Upper lobe of right lung (tissue), 1 donor: ENCODE measurements at regions not wholly inside any gene's neighbourhood (a gene's known extent, or its start where the extent isn't known, plus 50 kb on each side); places are given as distances from the start of the nearest gene placed in this dataset.
A peak's percentile ranks its signal among the peaks of the same experiment; 100 is the strongest.

Source experiments
- ATAC-seq: fragments of 200-7000 bp; cut with Tn5 transposase; one replicate; pipeline ENCODE4 v1.9.1; 2020; ENCODE audit warnings: mild to moderate bottlenecking, moderate library complexity
- DNase-seq: peaks from one replicate; pipeline ENCODE4 v3.0.0-alpha.2; 2020
- H3K27ac ChIP-seq: fragments of 200-600 bp; one replicate; pipeline ENCODE4 v1.8.0; 2022
- H3K27me3 ChIP-seq: fragments of 200-600 bp; one replicate; pipeline ENCODE4 v1.8.0; 2022; ENCODE audit warnings: mild to moderate bottlenecking
- H3K36me3 ChIP-seq: fragments of 200-600 bp; one replicate; pipeline ENCODE4 v1.8.0; 2022
- H3K4me1 ChIP-seq: fragments of 200-600 bp; one replicate; pipeline ENCODE4 v1.8.0; 2022
- H3K4me3 ChIP-seq: fragments of 200-600 bp; one replicate; pipeline ENCODE4 v1.8.0; 2022; ENCODE audit warnings: mild to moderate bottlenecking
- H3K9me3 ChIP-seq: fragments of 200-600 bp; one replicate; pipeline ENCODE4 v1.8.0; 2022
- CTCF ChIP-seq: fragments of 200-600 bp; IDR thresholded peaks from one replicate; pipeline ENCODE4 v1.8.0; 2022; ENCODE audit warnings: antibody characterized with exemption
- intact Hi-C: fragments of 100-400 bp; cut with DNase I; formaldehyde crosslinking; loops from one replicate; pipeline ENCODE4 v1.11.0; 2022
- donor health status: DM: no; HTN: yes; CAD: no; lungs with severe emphysema.

GRCh38 chr6:53974941-53975340, 136.3 kb upstream of the MLIP start:
- intact Hi-C loops, result no loop called here
- no peak for TF ChIP-seq CTCF
- DNase-seq (no peak), ATAC-seq (no peak)
- no peaks in the 10 kb centered on the region for H3K4me1 ChIP-seq
- no peaks in the 10 kb centered on the region for H3K36me3 ChIP-seq
- no peaks in the 10 kb centered on the region for H3K9me3 ChIP-seq
- no peaks in the 10 kb centered on the region for H3K27me3 ChIP-seq
- no peak overlapping the region for H3K4me3 ChIP-seq
- no peak overlapping the region for H3K27ac ChIP-seq

DNA sequence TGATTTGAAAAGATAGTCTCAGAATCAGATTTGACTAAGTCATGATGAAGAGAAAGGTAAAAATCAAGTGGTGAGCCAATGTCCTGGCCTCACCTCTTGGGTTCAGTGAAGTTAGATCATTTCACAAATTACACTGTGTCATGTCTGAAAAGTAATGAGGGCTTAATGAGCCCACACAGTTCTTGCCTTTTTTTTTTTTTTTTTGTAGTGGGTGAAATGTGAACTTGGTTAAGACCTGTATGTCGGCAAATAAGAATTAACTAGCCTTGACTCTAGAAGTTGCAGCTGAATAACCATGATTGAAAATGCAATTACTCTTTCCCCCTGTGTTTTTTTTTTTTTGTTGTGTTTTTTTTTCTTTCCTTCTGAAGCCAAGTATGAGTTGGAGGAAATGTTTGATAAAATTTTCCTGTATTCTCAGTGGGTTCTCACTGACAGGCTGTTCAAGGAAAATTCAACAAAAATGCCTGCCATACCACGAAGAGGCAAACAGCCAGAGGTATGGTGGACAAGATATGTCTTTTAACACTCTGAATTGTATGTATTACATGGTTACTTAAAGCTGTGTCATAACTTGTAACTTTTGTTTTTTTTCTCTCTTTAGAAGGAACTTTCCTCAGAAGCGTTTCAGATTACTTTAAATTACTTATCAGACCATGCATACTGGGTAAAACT, 135.2 kb upstream of the MLIP start:
- no peaks in the 10 kb centered on the region for H3K36me3 ChIP-seq
- H3K4me3 ChIP-seq, result no peak overlapping the region
- H3K27me3 ChIP-seq, result no peaks in the 10 kb centered on the region
- ATAC-seq (no peak), DNase-seq (no peak)
- no peaks in the 10 kb centered on the region for H3K9me3 ChIP-seq
- intact Hi-C loops, result no loop called here
- TF ChIP-seq CTCF, result no peak
- H3K27ac ChIP-seq, result no peak overlapping the region
- no peaks in the 10 kb centered on the region for H3K4me1 ChIP-seq

DNA sequence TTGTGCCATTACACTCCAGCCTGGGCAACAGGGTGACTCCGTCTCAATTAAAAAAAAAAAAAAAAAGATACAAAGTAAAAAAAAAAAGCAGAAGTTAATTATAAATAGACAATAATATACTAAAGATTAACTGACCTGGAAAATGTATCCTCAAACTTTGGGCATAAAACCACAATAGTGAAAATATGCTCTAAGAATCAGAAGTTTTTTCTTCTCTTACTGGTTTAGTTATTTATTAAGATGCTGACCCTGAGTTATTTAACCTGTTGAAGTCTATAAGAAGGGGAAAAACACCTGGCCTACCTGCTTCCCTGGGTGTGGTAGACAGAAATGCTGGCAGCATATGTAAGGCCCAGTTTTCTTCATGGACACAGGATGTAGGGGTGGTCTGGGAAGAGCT, 133.7 kb upstream of the MLIP start:
- Histone ChIP-seq H3K36me3 (no peaks in the 10 kb centered on the region), H3K9me3 (no peaks in the 10 kb centered on the region), H3K27me3 (no peaks in the 10 kb centered on the region), H3K4me1 (no peaks in the 10 kb centered on the region), H3K27ac (no peak overlapping the region), H3K4me3 (no peak overlapping the region)
- intact Hi-C loops, result no loop called here
- no peak for DNase-seq
- no peak for TF ChIP-seq CTCF
- no peak for ATAC-seq

DNA sequence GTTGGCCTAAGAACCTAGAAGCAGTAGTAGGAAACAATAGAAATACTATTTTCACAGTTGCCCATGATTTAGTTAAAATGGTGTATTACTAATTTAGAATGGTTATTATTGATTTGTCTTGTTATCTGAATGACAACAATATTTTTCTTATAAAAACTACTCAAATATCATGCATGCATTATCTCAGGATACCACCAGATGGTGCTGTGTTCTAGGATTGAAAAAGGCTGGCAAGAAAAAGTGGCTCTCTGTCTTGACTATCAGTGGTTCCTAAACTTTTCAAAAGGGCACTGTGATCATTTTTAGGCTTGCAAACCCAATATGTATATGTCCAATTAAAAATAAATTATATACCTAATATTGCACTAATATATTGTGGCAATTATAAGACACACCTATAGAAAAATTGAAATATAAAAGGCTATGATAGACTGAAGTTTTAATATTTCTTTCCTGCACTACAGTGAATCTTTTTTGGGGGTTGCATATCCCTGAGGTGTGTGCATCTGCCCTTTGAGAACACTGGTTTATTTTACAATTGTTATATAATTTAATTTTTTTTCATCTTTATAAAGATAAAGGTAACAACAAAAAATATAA, 131.7 kb upstream of the MLIP start:
- no peaks in the 10 kb centered on the region for H3K27me3 ChIP-seq
- peak; percentile 90 for TF ChIP-seq CTCF
- H3K9me3 ChIP-seq, result no peaks in the 10 kb centered on the region
- peak; percentile 65 for ATAC-seq
- H3K27ac ChIP-seq, result no peak overlapping the region
- DNase-seq, result no peak
- H3K36me3 ChIP-seq, result no peaks in the 10 kb centered on the region
- H3K4me1 ChIP-seq, result no peaks in the 10 kb centered on the region
- intact Hi-C loops, result no loop called here
- no peak overlapping the region for H3K4me3 ChIP-seq

DNA sequence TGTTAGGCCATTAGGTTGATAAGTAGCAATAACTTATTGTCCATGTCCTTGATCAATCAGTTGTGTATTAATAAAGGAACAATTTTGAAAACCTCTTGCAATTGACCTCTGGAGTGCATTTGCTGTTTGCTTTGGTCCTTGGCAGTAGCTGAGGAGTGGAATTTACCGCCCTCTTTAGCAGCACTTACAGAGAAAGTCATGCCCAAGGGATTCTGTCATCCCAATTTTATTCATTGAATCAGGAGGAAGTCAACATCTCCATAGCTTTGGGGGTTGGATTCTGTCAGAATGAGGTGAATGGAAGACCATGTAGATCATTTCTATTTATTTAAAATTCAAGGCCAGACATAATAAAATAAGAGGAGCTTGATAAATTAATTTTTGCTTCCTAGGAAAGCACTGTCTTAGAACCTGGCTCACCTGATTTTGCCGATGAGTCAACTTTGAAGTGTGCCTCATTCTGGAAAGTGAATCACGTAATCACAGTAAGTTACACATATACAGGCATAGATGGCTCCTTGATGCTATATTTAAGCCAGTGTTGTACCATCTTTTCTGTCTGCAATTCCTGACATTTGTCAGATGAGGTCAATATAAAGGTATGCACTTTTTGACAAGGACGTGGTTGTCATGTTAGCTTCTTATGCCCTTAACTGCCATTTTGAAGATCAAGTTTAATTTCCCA, 128.7 kb upstream of the MLIP start:
- H3K4me3 ChIP-seq, result no peak overlapping the region
- no peak overlapping the region for H3K27ac ChIP-seq
- no peaks in the 10 kb centered on the region for H3K27me3 ChIP-seq
- H3K4me1 ChIP-seq, result no peaks in the 10 kb centered on the region
- H3K36me3 ChIP-seq, result no peaks in the 10 kb centered on the region
- no peak for DNase-seq
- no peak for TF ChIP-seq CTCF
- intact Hi-C loops, result no loop called here
- ATAC-seq, result no peak
- no peaks in the 10 kb centered on the region for H3K9me3 ChIP-seq
